NOMO-1 (cell line): ENCODE measurements at regions not wholly inside any gene's neighbourhood (a gene's known extent, or its start where the extent isn't known, plus 50 kb on each side); places are given as distances from the start of the nearest gene placed in this dataset.

Source experiments
- DNase-seq, 2 experiments: peaks; one replicate each; lab custom pipeline; 2025; ENCODE audit not compliant: unreplicated experiment in 2 of 2; lab: John Stamatoyannopoulos, UW

DNA sequence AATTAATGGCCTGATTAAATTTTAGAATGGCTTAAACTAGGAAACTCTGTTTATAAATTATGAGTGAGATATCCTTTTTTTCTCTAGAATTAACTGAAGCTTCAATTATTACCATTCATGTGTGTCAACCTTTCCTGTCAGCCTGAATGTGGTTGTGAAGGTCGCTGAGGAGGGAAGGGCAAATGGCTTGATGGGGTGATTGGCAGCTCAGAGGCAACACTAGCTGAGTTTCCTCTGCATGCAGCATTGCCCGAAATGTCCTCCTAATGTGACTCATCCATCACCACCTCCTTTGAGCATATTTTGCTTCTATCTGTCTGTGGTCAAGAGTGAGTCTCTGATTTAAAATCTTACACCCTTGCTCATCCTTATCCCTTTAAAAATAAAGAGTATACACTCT is 281.9 kb downstream of the TENT4A start:
- DNase-seq = no peak

DNA sequence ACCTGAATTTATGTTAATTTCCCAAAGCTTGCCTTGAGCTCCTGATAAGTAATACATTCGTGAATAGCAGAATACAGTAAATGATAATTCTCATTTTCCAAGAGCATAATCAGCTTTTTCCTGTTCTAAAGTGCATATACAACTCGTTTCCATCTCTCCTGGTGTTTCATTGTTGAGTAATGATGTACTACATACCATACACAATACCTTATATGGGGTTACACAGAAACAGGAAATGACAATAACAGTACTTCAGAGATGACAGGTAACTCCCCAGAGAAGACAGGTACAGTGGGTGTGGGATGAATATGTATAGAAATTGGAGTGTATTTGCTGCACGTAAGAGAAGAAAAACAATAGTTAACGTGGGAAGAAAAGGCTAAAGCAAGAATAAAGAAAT is 287.1 kb downstream of the TENT4A start:
- no peak for DNase-seq

- no peak for DNase-seq
Observed at GRCh38 chr5:7010591-7010990, 297.4 kb downstream of the TENT4A start.

DNA sequence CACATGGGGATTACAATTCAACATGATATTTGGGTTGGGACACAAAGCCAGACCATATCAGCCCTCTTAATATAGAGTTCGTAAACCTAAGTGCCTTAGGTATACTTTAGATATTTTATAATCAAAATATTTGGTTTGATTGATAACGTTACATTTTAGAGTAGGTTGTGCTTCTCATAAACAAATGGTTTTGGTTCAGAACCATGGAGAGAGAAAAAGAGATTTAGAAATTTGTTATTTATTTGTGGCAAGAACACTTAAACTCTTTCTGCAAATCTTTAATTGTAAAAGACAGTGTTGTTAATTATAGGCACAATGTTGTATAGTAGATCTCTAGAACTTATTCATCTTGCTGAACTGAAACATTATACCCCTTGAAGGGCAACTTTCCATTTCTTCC is 298.8 kb downstream of the TENT4A start:
- no peak for DNase-seq

DNA sequence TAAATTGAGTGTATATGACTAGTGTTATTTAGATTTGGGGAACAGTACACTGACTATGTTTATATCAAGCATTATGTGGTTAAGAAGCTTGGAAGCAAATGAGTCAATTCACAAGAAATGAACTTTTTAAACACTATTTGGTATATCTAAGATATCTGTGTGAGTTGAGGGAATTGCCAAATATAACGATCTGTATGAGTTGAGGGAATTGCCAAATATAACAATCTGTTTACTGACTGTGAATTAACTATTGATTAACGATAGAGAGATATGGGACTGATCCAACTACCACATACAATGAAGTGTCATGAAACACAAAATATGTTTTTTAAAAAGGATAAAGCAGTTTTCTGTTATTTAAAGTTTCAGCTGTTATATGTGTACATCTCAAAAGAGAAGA is 301.4 kb downstream of the TENT4A start:
- DNase-seq = no peak

DNA sequence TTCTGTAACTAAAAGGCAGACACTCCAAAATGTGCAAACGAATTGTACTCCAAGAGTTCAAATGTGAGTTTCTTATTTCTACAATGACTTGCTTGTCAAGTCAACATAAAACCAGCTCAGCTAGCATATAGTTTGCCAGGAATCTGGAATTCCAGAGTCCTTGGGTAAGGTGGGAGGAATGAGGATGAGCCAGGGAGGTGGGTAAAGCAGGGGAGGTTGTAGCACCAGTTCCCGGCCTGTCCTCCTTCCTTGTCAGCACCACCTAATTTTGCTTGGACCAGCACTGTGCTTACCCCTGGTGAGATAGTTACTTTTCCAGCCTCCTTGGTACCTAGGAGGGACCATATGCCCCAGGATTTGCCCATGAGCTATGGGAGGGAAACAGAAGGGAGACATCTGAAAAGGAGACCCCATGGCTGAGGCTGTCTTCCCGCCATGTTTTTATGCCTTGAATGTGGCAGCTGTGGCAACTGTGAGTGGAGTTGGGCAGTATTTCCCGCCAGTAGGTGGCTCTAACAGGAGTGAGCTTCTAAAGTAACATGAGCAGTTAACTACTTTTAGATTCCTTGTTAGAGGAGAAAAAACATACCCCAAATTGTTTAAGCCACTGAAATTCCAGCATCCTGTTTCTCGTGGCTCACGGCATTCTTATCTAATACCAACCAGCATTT is 302.5 kb downstream of the TENT4A start:
- no peak for DNase-seq

DNA sequence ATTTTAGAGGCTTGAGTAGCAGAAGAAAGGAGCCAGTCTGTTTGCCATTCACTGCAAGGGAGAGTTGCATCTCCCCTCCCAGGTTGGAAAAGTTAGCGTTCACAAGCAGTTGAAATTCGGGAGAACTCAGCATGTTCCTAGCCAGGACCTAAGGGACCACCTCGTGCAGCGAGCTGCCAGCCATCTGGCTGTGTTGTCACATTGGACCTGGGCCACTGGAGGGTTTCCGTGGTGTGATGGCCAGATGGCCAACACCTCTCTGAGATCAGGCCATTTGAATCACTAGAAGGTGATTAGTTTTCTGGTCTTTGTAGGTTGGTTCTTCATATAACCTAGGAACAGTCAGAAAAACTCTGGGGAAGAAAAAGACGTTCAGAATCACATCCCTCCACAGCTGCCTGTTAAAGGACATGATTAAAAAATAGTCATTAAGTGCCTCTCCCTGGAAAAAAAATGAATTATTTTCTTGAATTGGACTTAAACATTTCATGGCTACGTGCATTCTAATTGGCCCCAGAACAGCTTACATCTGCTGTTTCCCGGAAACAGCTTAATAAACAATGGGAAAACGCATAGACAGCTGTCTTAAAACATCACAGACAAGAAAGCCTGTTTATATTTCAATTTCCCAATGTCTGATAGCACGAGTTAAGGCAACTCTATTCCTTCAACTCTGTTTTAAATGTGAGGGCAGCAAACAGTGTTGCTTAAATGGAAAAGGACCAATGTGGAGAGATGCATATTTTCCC is 303.9 kb downstream of the TENT4A start:
- DNase-seq = no peak

GRCh38 chr5:7018198-7018597 is 305.0 kb downstream of the TENT4A start:
- DNase-seq = no peak

- DNase-seq = no peak
Observed at GRCh38 chr5:7018601-7019000, 305.4 kb downstream of the TENT4A start.

DNA sequence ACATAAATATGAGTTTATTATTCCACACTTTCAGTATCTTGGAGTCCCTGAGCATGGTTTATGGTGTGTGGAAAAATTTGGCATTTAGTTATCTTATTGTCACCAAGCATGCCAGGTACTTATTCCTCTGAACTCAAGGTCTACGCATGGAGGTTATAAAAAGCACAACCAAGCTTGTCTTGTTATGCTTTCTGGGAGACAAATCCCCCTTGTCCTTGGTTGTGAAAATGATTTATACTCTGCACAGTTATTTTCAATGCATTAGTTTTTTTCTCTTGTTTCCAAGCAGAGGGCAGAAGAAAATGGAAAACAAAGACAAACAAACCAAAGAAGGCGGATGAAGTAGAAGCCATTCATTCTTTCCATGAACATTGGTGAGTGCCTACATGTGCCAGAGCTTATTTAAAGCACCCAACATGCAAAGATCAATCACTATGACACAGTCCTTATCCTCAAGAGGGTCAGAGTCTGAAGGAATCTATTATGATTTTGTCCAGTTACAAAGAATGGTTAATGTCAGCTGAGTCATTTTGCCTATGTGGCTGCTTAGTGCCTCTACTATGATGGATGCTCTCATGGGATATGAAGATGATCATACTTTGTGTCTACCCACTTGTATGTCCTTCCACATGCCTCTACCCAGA is 323.1 kb downstream of the TENT4A start:
- no peak for DNase-seq

DNA sequence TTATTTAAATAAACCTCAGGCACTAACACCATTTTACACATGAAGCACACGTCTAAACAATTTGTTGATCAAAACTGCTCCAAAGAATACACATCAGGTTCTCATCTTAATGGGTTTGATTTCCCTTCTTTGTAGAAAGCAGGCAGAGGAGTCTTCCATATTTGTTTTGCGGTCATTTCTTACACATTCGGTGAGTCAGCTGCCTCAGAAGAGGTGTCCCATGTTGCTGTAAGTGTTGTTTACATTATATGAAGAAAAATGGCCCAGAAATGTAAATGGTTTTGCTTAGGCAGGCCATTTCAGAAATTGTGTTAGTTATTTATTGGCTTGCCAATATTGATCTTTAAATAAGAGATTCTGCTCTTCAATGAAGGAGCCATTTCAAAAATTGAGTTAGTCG is 325.8 kb downstream of the TENT4A start:
- no peak for DNase-seq

- DNase-seq = no peak
Observed at GRCh38 chr5:7040111-7040510, 326.9 kb downstream of the TENT4A start.

DNA sequence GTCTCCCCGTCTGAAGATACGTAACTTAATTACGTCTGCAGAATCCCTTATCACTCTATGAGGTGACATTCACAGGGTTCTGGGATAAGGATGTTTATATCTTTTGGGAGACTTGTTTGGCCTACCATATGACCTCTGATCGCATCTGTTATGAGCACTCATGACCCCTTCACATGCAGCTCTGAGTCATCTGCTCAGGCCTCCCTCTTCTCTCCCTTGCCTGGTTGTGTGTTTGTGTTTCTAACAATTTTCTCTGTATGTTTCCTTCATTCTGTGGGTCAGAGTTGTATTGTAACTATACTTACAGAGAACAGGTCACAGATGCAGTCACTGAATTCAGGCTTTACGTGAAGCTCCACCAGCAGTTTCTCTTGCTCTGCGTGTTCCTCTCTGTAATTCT is 330.6 kb downstream of the TENT4A start:
- no peak for DNase-seq

- DNase-seq = no peak
Observed at GRCh38 chr5:7047511-7048261, 334.5 kb downstream of the TENT4A start.

DNA sequence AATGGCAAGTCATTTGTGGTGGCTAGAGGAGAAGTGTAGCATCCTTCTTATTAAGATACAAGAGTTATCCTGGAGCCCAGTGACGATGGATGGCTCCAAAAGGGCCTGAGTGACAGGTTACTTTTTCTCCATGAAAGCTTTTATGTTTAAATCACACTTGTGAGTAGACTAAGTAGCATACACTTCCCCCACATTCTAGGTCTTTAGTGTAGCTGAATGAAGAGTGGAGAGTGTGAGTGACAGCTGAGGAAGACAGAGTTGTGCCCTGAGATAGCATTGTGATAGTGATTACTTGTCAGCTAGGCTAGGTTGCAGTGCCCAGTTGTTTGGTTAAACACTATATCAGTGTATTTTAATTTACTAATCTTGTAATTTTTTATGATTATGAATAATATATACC is 337.8 kb downstream of the TENT4A start:
- no peak for DNase-seq

DNA sequence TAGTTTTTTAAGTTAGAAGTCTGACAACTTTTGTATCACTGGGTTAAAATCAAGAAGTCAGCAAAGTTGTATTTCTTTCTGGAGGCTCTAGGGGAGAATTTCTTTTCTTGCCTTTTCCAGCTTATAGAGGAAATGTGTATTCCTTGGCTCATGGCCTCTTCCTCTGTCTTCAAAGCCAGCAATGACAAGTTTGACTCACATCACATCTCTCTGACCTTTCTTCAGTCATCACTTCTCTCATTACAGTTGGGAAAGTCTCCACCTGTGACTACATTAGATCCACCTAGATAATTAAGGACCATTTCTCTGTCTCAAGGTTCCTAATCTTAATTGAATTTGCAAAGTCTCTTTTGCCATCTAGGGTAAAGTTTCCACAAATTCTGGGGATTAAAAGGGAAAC is 339.9 kb downstream of the TENT4A start:
- DNase-seq = no peak

DNA sequence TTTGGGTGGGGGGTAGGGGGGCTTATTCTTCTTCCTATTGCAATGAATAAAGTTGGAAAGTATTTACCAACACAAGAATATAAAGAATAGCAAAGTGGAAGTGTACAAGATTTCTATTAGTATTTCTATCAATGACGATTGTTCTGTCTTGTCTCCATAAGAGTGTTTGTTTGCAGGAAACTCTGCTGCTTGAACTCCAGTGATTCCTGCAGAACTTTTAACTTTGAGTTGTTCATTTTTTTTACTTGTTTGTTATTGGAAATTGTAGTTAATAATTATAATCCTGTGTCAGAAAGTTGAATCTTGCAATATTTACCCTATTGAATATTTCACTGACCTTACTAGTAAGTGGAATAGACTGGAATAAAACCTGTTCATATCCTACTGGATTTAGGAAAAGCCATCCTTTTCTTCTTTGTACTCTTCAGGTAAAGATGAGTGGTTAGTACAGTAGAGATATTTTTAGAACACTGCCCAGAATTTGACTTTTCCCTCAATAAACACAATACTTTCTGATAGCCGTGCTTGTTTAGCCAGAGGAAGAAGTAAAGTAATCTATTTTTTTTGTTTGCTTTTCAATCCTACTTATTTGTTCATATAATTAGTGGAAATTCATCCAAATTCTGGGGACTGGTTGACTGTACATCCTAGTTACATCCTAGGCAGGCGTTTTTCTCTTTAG is 340.4 kb downstream of the TENT4A start:
- no peak for DNase-seq

- DNase-seq = no peak
Observed at GRCh38 chr5:7066471-7067235, 329.3 kb upstream of the ADCY2 start.

DNA sequence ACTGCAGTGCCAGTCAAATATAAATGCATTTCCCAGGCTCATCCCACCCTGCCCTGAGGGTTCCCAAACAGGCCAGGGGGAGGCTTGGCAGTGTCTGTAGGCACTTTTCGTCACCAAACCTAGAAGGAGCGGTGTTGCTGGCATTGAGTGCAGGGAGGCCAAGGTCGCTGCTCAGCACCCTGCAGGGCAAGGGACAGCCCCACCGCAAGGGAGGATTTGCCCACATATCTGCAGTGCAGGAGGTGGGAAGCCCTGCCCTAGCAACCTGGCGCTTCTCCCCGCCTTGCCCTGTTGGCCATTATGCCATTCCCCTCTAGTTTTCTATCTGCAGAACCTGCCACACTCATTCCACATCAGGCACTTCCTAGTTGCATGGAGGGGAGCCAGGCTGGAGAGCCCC is 327.8 kb upstream of the ADCY2 start:
- no peak for DNase-seq

DNA sequence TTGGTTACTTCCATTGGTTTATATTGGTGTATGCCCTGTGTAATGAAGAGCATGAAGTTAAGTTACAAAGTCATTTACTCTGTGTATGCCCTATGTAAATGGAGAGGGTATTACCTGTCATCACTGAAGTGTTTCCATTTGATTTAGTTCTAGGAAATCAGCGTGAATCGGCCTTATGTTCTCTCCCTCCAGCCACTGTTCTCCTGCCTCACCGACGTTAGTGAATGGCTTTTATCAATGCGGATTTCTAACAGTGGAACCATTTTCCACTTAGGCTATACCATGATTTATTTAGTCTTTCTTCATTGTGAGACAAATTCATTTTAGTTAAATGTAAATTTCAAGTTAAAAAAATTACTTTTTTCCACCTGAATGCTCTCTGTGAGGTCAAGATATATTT is 327.0 kb upstream of the ADCY2 start:
- no peak for DNase-seq
